ENCODE measurements at regions not wholly inside any gene's neighbourhood (a gene's known extent, or its start where the extent isn't known, plus 50 kb on each side); places are given as distances from the start of the nearest gene placed in this dataset.

GRCh38 chr2:19035238-19035637 lies 323.2 kb downstream of the OSR1 start:
- peaks cover 2% of the 10 kb centered on the region for H3K27me3 Mint-ChIP-seq (ENCODE audit: low read depth, poor library complexity)
- TF ChIP-seq, protein P1, sequence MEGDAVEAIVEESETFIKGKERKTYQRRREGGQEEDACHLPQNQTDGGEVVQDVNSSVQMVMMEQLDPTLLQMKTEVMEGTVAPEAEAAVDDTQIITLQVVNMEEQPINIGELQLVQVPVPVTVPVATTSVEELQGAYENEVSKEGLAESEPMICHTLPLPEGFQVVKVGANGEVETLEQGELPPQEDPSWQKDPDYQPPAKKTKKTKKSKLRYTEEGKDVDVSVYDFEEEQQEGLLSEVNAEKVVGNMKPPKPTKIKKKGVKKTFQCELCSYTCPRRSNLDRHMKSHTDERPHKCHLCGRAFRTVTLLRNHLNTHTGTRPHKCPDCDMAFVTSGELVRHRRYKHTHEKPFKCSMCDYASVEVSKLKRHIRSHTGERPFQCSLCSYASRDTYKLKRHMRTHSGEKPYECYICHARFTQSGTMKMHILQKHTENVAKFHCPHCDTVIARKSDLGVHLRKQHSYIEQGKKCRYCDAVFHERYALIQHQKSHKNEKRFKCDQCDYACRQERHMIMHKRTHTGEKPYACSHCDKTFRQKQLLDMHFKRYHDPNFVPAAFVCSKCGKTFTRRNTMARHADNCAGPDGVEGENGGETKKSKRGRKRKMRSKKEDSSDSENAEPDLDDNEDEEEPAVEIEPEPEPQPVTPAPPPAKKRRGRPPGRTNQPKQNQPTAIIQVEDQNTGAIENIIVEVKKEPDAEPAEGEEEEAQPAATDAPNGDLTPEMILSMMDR (IDR thresholded peaks at IDR 0.05) = no peak
- H3K27ac Mint-ChIP-seq = peak overlapping the region; percentile 64
- DNase-seq = no peak
- H3K36me3 Mint-ChIP-seq (ENCODE audit: low read depth) = no peaks in the 10 kb centered on the region
- no peak overlapping the region for H3K4me3 Mint-ChIP-seq
- peaks cover 7% of the 10 kb centered on the region for H3K4me1 Mint-ChIP-seq
- H3K9me3 Mint-ChIP-seq = no peaks in the 10 kb centered on the region

DNA sequence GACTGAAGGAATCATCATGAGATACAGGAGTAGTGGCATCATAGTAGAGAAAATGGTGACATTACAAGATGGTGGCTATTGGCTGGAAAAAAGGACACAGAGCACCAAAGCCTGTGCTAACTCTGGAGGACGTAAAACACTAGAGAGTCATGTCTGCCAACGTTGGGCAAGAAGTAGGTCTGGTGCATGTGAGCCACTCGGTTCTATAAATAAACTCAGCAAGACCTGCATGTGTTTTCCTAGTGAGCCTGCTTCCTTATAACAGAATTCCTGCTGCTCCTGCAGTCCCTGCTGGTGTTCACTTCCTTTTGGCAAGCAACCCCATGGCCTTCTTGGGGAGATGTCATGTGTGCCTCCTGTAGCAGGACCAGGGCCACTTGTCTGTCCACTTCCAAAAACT lies 325.2 kb downstream of the OSR1 start:
- Mint-ChIP-seq H3K9me3 (no peaks in the 10 kb centered on the region), H3K36me3 (ENCODE audit: low read depth) (no peaks in the 10 kb centered on the region), H3K27me3 (ENCODE audit: low read depth, poor library complexity) (peaks cover 7% of the 10 kb centered on the region), H3K4me1 (peaks cover 17% of the 10 kb centered on the region), H3K27ac (no peak overlapping the region), H3K4me3 (no peak overlapping the region)
- TF ChIP-seq, protein P1 (IDR thresholded peaks at IDR 0.05) = no peak
- no peak for DNase-seq

GRCh38 chr2:19031642-19032041 lies 326.8 kb downstream of the OSR1 start:
- peaks cover 25% of the 10 kb centered on the region for H3K4me1 Mint-ChIP-seq
- H3K27ac Mint-ChIP-seq = no peak overlapping the region
- TF ChIP-seq, protein P1 (IDR thresholded peaks at IDR 0.05) = no peak
- peaks cover 7% of the 10 kb centered on the region for H3K27me3 Mint-ChIP-seq (ENCODE audit: low read depth, poor library complexity)
- no peaks in the 10 kb centered on the region for H3K36me3 Mint-ChIP-seq (ENCODE audit: low read depth)
- H3K9me3 Mint-ChIP-seq = no peaks in the 10 kb centered on the region
- H3K4me3 Mint-ChIP-seq = no peak overlapping the region
- DNase-seq = no peak

DNA sequence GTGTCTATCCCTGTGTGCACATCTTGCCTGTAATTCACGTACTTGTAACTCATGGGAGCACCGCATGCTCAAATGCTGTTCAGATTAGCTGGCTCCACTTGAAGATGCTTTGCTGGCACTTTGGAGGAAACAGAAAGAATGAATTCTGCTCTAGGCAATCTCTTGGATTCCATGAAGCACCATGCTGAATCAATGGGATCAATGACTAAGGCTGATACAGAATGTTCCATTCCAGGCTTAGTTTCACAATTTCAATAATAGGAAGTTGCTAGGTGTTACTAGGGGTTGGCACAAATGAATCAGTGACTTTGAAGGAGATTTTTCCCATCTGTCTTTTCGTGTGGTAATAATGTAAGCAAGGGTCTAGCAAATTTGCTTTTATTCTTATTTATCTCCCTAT lies 328.8 kb downstream of the OSR1 start:
- H3K9me3 Mint-ChIP-seq = no peaks in the 10 kb centered on the region
- H3K27ac Mint-ChIP-seq = no peak overlapping the region
- H3K4me3 Mint-ChIP-seq = no peak overlapping the region
- TF ChIP-seq, protein P1 (IDR thresholded peaks at IDR 0.05) = no peak
- H3K4me1 Mint-ChIP-seq = peaks cover 25% of the 10 kb centered on the region
- H3K27me3 Mint-ChIP-seq (ENCODE audit: low read depth, poor library complexity) = peaks cover 7% of the 10 kb centered on the region
- no peaks in the 10 kb centered on the region for H3K36me3 Mint-ChIP-seq (ENCODE audit: low read depth)
- DNase-seq = no peak

DNA sequence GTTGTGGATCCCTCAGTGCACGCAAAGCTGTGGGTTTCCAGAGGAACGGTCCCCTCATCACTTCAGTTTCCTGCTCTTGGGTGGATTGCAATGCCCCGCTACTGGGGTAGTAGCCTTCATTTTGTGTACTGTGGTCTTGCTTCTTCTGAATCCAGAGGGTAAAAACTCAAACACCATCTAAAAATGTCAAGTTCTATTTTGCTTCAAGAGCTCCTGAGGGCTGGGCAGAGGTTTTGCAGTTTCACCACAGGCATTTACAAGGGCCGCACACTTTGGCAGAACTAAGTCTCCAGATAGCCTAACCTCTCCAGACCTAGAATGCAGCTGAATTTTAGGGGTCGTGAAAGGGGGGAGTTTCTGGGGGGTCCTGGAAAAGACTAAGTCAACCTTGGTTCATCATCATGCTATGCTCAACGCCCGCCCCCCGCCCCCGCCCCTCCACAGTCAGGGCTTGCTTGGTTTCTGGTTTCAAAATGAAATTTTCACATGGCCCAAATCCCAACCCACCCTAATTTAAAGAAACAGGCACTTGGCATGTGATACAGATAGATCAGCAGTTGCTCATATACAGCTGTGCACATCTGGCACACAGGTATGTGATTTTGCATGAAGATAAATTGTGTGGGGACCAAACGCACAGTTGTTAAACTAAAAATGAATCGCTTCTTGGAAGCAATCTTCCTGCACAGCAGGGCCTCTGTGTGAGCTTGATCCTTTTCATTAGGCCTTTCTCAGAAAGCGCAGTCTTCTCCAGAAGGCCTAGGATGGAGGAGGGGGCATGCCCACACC lies 329.6 kb downstream of the OSR1 start:
- H3K9me3 Mint-ChIP-seq = no peaks in the 10 kb centered on the region
- no peak for DNase-seq
- TF ChIP-seq, protein P1 (IDR thresholded peaks at IDR 0.05) = no peak
- no peaks in the 10 kb centered on the region for H3K36me3 Mint-ChIP-seq (ENCODE audit: low read depth)
- H3K4me1 Mint-ChIP-seq = peaks cover 25% of the 10 kb centered on the region
- H3K27me3 Mint-ChIP-seq (ENCODE audit: low read depth, poor library complexity) = peaks cover 7% of the 10 kb centered on the region
- no peak overlapping the region for H3K4me3 Mint-ChIP-seq
- no peak overlapping the region for H3K27ac Mint-ChIP-seq

GRCh38 chr2:19027626-19028025 lies 330.8 kb downstream of the OSR1 start:
- no peak overlapping the region for H3K4me3 Mint-ChIP-seq
- peak overlapping the region; percentile 24 for H3K27ac Mint-ChIP-seq
- no peaks in the 10 kb centered on the region for H3K9me3 Mint-ChIP-seq
- H3K27me3 Mint-ChIP-seq (ENCODE audit: low read depth, poor library complexity) = peaks cover 7% of the 10 kb centered on the region
- no peak for DNase-seq
- peaks cover 25% of the 10 kb centered on the region for H3K4me1 Mint-ChIP-seq
- TF ChIP-seq, protein P1 (IDR thresholded peaks at IDR 0.05) = no peak
- no peaks in the 10 kb centered on the region for H3K36me3 Mint-ChIP-seq (ENCODE audit: low read depth)

Measured in nephron progenitor cell (in vitro differentiated cells).